GM19468 (cell line): ENCODE measurements at regions not wholly inside any gene's neighbourhood (a gene's known extent, or its start where the extent isn't known, plus 50 kb on each side); places are given as distances from the start of the nearest gene placed in this dataset.
A peak's percentile ranks its signal among the peaks of the same experiment; 100 is the strongest.

Experiments
- ATAC-seq: cut with Tn5 transposase; IDR thresholded peaks from one replicate; pipeline ENCODE4 v1.9.1; 2021; ENCODE audit warnings: mild to moderate bottlenecking, moderate library complexity, moderate number of reproducible peaks; ENCODE audit not compliant: unreplicated experiment; ENCODE audit errors: extremely low read depth

GRCh38 chr5:56565644-56566043 is 249.7 kb upstream of the MAP3K1 start:
- ATAC-seq = peak; percentile 39

- ATAC-seq = no peak
Measured at GRCh38 chr5:56565283-56565615, 250.1 kb upstream of the MAP3K1 start.

GRCh38 chr5:56564541-56565282 is 250.6 kb upstream of the MAP3K1 start:
- ATAC-seq = no peak

GRCh38 chr5:56561455-56561854 is 253.9 kb upstream of the MAP3K1 start:
- no peak for ATAC-seq

- ATAC-seq = no peak
Measured at GRCh38 chr5:56558131-56558745, 257.1 kb upstream of the MAP3K1 start.

- no peak for ATAC-seq
Measured at GRCh38 chr5:56557198-56557597, 258.2 kb upstream of the MAP3K1 start.

GRCh38 chr5:56552612-56553268 is 262.6 kb upstream of the MAP3K1 start:
- ATAC-seq = no peak

- ATAC-seq = no peak
Measured at GRCh38 chr5:56550227-56550626, 265.1 kb upstream of the MAP3K1 start.

GRCh38 chr5:56549096-56549886 is 266.1 kb upstream of the MAP3K1 start:
- ATAC-seq = no peak

- no peak for ATAC-seq
Measured at GRCh38 chr5:56545016-56545415, 270.3 kb upstream of the MAP3K1 start.

GRCh38 chr5:56543441-56544388 is 271.6 kb upstream of the MAP3K1 start:
- ATAC-seq = no peak

- no peak for ATAC-seq
Measured at GRCh38 chr5:56540266-56540665, 275.1 kb upstream of the MAP3K1 start.

- no peak for ATAC-seq
Measured at GRCh38 chr5:56538580-56538979, 276.8 kb upstream of the MAP3K1 start.

GRCh38 chr5:56535347-56535746 is 280.0 kb upstream of the MAP3K1 start:
- no peak for ATAC-seq

- no peak for ATAC-seq
Measured at GRCh38 chr5:56534102-56534829, 281.1 kb upstream of the MAP3K1 start.

- no peak for ATAC-seq
Measured at GRCh38 chr5:56532466-56532865, 282.9 kb upstream of the MAP3K1 start.

GRCh38 chr5:56530626-56531138 is 284.7 kb upstream of the MAP3K1 start:
- no peak for ATAC-seq

GRCh38 chr5:56529666-56530430 is 285.5 kb upstream of the MAP3K1 start:
- no peak for ATAC-seq
